Glomerular endothelial cell (primary cell): ENCODE measurements at regions not wholly inside any gene's neighbourhood (a gene's known extent, or its start where the extent isn't known, plus 50 kb on each side); places are given as distances from the start of the nearest gene placed in this dataset.
"Not testable (repeated sequence)": the region's sequence is repeated elsewhere in the genome, so short reads cannot be mapped to it uniquely, and the experiment has no call there.

Experiments
- DNase-seq: peaks from one replicate; pipeline ENCODE4 v3.0.0-alpha.2; 2011; ENCODE audit warnings: low read depth, low spot score; ENCODE audit errors: extremely low read depth

DNA sequence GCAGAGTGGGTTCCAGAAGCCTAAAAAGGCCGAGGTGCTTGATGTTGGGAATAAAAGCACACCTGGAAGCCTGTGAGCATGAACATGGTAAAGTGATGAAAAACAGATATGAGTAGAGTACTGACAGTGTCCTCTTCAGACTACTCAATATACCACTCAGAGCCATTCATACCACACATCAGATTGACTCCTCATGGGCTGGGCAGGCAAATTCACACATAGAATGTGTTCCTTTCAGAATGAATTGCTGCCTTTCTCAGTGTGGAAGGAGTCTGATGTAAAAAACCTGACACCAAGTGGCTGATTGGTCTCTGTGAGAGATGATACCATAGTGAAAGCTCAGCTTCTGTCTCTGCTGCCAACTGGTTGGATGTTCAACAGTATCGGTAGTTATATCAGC lies 442.7 kb downstream of the RAPGEF2 start:
- DNase-seq = no peak

- DNase-seq = no peak
Observed at GRCh38 chr4:159547645-159548308, 444.9 kb downstream of the RAPGEF2 start.

- no peak for DNase-seq
Observed at GRCh38 chr4:159549098-159549518, 446.2 kb downstream of the RAPGEF2 start.

DNA sequence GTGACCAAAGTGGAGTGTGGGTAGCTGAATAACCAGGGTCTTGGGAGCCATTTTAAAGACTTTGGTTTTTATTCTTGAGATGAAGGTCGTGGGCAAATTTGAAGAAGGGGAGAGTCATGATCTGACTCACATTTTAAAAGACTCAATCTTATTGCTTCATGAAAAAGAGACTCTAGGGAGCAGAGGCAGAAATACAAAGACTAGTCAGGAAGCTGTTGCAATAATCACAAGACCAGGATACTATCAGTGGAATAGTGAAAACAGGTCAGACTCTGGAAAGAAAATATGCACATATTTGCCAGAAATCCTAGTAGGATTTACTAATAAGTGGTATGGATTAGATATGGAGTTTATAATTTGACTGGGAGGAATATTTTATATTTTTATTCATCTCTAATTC lies 448.4 kb downstream of the RAPGEF2 start:
- DNase-seq = no peak

- DNase-seq = no peak
Observed at GRCh38 chr4:159552979-159553768, 450.3 kb downstream of the RAPGEF2 start.

GRCh38 chr4:159555873-159556272 lies 453.0 kb downstream of the RAPGEF2 start:
- no peak for DNase-seq

DNA sequence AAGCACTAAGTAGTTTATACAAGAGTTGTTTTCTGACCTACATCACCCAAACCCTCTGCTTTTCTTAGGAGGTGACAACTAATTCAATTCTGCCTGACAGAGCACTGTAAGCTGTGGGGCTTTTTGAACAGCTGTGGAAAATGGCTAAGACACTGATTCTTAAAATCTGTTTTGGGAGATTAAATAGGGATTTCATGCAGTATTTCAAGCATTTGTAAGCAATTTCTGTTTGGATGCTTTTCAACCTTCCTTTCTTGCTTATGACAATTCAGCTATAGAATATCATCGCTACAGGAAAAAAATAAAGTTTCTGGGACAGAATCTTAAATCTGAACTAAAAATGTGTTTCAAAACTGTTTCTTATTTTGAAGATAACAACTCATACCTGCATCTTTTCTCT lies 459.5 kb downstream of the RAPGEF2 start:
- no peak for DNase-seq

GRCh38 chr4:159563257-159563656 lies 460.4 kb downstream of the RAPGEF2 start:
- no peak for DNase-seq

DNA sequence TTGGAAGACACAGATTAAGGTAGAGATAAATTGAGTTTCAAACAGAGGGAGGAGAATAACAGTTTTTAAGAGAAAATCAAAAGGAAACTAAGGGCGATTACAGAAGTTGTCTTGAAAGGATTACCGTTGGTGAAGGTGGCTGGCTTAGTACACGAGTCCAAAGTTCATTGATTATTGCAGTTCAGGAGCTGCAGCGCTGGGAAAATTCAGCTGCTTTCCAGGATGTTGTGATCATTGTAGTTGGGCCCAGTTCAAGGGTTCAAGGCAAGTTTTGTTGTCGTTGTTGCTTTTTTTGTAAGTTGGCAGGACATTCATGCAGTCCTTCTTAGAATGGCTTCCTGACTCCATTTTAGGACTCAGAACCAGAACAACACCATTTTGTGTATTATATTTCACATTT lies 461.7 kb downstream of the RAPGEF2 start:
- no peak for DNase-seq

GRCh38 chr4:159566786-159567185 lies 463.9 kb downstream of the RAPGEF2 start:
- no peak for DNase-seq

DNA sequence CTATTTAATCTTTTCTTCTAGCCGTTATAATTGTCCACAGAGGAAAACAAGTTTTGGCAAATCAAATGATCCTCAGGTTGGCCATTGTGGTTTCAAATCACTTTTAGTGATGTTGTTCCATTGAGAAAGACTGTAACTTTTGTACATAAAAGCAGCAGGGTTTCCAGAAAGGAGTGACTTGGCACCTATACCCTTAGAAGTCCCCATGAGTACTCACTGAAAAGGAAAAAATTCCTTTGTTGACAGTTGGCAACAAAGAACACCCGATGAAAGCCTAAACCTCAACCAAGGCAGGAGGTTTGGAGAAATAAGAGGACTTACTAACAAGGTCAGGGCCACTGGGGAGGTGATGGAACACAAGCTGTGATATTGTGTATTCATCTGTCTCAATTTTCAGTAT lies 474.4 kb downstream of the RAPGEF2 start:
- no peak for DNase-seq

DNA sequence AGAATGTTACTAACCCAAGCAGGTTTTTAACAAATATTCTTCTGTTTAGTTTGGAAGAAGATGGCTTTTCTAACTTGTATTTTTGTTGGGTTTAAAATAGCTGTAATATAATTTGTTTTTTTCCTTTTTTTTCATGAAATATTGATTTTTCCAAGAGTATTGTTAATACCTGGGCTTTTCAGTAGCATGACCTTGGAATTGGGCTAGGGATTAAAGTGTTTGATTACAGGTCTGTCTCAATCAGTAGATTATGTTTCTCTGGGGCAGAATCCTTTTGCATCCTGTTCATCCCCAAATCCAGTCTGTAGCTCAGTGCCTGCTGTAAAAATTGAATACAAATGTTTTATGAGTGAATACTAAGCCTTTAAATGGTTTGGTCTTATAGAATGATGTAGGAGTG lies 479.8 kb downstream of the RAPGEF2 start:
- DNase-seq = no peak

DNA sequence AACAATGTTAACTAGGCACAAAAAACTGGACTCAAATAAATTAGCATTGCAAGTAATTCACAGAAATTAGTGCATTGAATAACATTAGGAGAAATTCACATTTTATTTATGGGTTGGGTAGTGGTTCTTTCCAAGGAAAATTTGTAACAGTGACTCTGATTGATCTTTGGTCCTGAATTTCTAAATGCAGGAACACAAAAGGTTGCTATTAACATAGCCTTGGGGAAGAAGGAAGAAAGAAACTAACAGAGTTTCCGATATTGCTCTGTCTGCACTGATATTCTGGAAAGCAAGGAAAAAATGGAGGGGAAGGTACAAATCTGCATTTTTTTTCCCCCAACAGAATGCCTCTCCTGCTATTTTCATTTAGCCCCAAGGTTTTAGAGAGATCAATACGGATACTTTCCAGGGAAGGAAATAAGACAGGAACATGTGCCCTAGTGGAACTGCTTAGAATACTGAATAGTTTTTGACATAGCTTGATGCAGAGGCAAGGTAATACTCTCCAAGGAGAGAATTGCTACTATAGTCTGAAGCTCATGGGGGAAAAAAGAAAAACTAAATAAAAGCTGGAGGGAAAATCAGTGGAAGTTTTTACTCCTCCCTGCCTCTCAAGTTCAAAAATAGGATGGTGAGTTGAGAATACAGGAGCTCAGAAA lies 490.1 kb downstream of the RAPGEF2 start:
- DNase-seq = no peak

- DNase-seq = no peak
Observed at GRCh38 chr4:159593681-159594080, 490.8 kb downstream of the RAPGEF2 start.

- DNase-seq = no peak
Observed at GRCh38 chr4:159594576-159594975, 491.7 kb downstream of the RAPGEF2 start.

DNA sequence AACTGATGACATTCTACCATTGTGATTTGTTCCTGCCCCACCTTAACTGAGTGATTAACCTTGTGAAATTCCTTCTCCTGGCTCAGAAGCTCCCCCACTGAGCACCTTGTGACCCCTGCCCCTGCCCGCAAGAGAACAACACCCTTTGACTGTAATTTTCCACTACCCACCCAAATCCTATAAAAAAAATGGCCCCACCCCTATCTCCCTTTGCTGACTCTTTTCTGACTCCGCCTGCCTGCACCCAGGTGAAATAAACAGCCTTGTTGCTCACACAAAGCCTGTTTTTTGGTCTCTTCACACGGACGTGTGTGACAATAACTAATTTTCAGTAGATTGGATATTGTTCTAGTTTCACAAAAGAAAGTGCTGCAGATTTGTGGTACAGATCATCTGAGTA lies 492.2 kb downstream of the RAPGEF2 start:
- DNase-seq = not testable (repeated sequence)

DNA sequence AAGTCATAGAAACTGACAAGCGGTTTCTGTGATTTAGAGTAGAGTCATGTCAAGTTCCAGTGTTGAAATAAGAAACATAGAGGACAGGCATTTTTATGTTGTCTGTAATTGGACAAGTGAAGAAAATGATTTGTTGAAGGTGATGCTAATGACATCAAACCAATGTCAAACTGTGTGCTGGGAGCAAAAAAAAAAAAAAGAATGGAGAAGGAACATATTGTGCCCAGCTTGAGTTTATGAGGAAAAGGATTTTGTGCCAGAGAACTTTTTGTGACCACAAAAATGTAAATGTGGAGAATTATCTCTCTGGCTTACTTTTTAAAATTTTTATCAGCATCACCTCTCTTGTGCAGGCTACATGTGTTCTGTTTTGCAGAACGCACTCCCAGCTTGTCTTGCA lies 495.7 kb downstream of the RAPGEF2 start:
- DNase-seq = no peak

DNA sequence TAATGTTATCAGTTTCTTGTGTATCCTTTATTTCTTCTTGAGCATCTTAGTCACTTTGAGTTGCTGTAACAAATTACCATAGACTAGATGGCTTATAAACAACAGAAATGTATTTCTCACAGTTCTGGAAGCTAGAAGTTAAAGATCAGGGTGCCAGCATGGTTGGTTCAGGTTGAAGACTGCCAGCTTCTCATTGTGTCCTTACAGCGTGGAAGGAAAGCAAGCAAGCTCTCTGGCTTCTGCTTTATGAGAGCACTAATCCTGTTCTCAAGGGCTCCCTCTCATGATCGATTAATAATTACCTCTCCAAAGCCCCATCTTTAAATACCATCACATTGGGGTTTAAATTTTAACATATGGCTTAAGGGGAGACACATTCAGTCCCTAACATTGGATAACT lies 497.2 kb downstream of the RAPGEF2 start:
- DNase-seq = no peak

DNA sequence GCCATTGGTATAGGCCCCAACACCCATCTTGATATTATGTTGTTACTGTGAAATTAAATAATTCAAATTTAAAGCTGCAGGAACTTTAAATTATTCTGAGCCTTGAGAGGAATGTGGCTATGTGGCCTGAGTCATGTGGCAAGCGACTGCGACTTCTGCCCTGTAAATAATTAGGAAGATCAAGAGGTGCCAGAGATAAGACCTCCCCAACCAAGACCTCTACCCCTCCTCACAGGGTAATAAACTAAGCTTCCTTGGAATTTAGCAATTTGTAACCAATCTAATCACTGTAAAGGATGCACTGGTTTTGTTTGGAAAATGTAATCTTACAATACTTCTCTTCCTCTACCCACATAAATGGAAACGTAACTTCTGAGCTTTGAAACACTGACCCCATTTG lies 501.9 kb downstream of the RAPGEF2 start:
- DNase-seq = no peak

- no peak for DNase-seq
Observed at GRCh38 chr4:159606835-159607234, 504.0 kb downstream of the RAPGEF2 start.

DNA sequence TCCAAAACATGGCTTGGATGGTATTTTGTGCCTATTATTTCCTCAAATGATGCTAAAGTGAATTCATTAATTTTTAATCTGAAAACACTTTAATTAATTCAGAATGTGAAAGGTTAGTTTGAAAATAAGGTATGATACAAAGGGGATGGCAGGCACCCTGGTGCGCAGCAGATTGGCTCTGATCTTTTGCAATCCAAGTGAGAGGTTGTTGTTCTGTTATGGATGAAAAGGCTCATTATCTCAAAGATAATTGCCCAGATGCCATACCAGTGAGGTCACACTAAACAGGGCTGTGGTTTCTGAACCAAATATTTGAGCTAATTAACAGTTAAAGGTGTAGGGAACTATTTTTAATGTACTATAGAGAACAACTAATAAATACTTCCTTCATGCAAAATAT lies 504.9 kb downstream of the RAPGEF2 start:
- no peak for DNase-seq

- no peak for DNase-seq
Observed at GRCh38 chr4:159608436-159608835, 505.6 kb downstream of the RAPGEF2 start.
